ENCODE measurements at regions not wholly inside any gene's neighbourhood (a gene's known extent, or its start where the extent isn't known, plus 50 kb on each side); places are given as distances from the start of the nearest gene placed in this dataset.

DNA sequence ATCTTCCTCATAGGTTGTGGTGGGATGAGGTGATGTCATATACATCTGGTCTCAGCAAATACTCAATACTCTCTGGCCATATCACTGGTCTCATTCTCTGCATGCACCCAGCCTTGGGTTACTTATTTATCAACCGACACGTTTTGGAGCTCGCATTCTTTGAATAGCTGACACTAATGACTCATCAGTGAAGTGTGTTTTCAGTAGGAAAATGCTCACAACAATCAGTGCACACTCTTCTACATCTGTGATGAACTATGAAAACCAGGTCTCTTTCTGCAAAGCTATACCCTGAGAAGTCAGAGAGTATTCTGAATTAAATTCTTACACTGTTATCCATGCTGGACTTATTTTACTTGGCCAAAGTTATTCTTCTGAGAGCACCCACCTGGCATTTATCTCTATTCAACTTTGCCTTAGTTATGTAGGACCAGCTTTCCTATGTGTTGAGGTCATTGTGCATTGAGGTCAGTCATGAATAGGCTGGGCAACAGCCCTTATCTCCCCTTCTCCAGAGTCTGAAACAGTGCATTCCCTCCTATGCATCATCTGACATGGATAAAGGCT lies 58.7 kb upstream of the DHX15 start:
- Histone ChIP-seq H2AFZ (ENCODE audit: low read depth) (no peak overlapping the region), H3K4me3 (ENCODE audit: low read depth in 2 of 2, low read length in 1 of 2) (no peak overlapping the region), H3K4me1 (ENCODE audit: control insufficient read depth in 1 of 2, insufficient read depth in 2 of 2, low read depth in 1 of 2, low read length in 1 of 2) (no peaks in the 10 kb centered on the region; a peak in 1 of 4 replicates), H3K27ac (ENCODE audit: low read depth in 2 of 2, low read length in 1 of 2) (no peak overlapping the region), H3K79me2 (ENCODE audit: insufficient read depth) (no peaks in the 10 kb centered on the region), H3K9me2 (no peaks in the 10 kb centered on the region), H3K4me2 (no peak overlapping the region), H3F3A (replicated peaks; ENCODE audit: insufficient read depth) (no peaks in the 10 kb centered on the region), H3K27me3 (ENCODE audit: insufficient read depth) (peaks cover 9% of the 10 kb centered on the region; the same call in 1 of the 2 replicates), H3K9me3 (no peaks in the 10 kb centered on the region), H3K36me3 (replicated peaks in 1 of 2; ENCODE audit: control insufficient read depth in 1 of 2, insufficient read depth in 2 of 2, low read length in 1 of 2) (no peaks in the 10 kb centered on the region), H4K20me1 (ENCODE audit: insufficient read depth) (no peaks in the 10 kb centered on the region), H3K9ac (no peak overlapping the region)
- DNase-seq = no peak
- 46% methylated on average over 3 of the region's 3 CpGs for WGBS (ENCODE audit: low lambda C conversion rate)
- CTCF ChIA-PET = no interaction called here
- POLR2A ChIA-PET = no interaction called here
- TF ChIP-seq JUND (IDR thresholded peaks at IDR 0.05) = no peak
- TF ChIP-seq, protein P1, sequence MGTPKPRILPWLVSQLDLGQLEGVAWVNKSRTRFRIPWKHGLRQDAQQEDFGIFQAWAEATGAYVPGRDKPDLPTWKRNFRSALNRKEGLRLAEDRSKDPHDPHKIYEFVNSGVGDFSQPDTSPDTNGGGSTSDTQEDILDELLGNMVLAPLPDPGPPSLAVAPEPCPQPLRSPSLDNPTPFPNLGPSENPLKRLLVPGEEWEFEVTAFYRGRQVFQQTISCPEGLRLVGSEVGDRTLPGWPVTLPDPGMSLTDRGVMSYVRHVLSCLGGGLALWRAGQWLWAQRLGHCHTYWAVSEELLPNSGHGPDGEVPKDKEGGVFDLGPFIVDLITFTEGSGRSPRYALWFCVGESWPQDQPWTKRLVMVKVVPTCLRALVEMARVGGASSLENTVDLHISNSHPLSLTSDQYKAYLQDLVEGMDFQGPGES (IDR thresholded peaks at IDR 0.05; ENCODE audit: low read depth, low read length) = no peak
- no peak for TF ChIP-seq ELF1 (IDR thresholded peaks at IDR 0.05)
- peak; percentile 10; the same call in 1 of the 2 replicates for TF ChIP-seq FOSL2 (IDR thresholded peaks at IDR 0.05; ENCODE audit: borderline replicate concordance, low read depth)
- no peak for TF ChIP-seq FOXM1 (IDR thresholded peaks at IDR 0.05; ENCODE audit: low read depth)
- 0 out of 2 replicates have a peak, but pooled peaks have one; percentile 28 for TF ChIP-seq TEAD4 (IDR thresholded peaks at IDR 0.05; ENCODE audit: borderline replicate concordance, insufficient read depth)
- TF ChIP-seq RXRA (IDR thresholded peaks at IDR 0.05; ENCODE audit: borderline replicate concordance, low read depth) = no peak
- no peak for TF ChIP-seq POLR2AphosphoS5 (IDR thresholded peaks at IDR 0.05; ENCODE audit: low read depth, low read length)

DNA sequence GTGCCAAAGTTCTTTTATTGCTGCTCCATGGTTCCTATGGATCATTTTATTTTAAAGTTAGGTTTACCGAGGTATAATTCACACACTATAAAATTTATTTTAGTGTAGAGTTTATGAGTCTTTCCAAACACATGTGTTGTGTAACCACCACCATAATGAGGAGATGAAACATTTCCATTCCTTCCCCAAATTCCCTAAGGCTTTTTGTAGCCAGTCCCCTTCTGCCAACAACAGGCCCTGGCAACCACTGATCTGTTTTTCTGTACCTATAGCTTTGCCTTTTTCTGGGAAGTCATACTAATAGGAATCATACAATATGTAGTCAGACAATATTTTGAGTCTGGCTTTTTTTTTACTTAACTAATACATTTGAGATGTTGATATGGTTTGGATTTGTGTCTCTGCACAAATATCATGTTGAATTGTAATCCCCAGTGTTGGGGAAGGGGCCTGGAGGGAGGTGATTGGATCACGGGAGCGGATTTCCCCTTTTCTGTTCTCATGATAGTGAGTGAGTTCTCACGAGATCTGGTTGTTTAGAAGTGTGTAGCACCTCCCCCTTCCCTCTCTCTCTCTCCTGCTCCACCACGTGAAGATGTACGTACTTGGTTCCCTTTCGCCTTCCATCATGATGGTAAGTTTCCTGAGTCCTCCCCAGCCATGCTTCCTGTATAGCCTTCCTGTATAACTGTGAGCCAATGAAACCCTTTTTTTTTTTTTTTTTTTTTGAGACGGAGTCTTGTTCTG lies 59.6 kb upstream of the DHX15 start:
- ChIA-PET CTCF (no interaction called here), POLR2A (interaction anchor here (0.6 kb wide), 1 partner anchor 22 kb away, joined by 3 read pairs; no protein-coding TSS in a partner anchor)
- DNase-seq = no peak
- H3K9me3 ChIP-seq = no peaks in the 10 kb centered on the region
- H3K9ac ChIP-seq = no peak overlapping the region
- H3K27ac ChIP-seq (ENCODE audit: low read depth in 2 of 2, low read length in 1 of 2) = no peak overlapping the region
- H3K79me2 ChIP-seq (ENCODE audit: insufficient read depth) = no peaks in the 10 kb centered on the region
- no peaks in the 10 kb centered on the region for H4K20me1 ChIP-seq (ENCODE audit: insufficient read depth)
- WGBS (ENCODE audit: low lambda C conversion rate) = 39% methylated on average over 8 of the region's 8 CpGs
- no peak overlapping the region for H3K4me3 ChIP-seq (ENCODE audit: low read depth in 2 of 2, low read length in 1 of 2)
- H3F3A ChIP-seq (replicated peaks; ENCODE audit: insufficient read depth) = no peaks in the 10 kb centered on the region
- no peaks in the 10 kb centered on the region; a peak in 1 of 4 replicates for H3K4me1 ChIP-seq (ENCODE audit: control insufficient read depth in 1 of 2, insufficient read depth in 2 of 2, low read depth in 1 of 2, low read length in 1 of 2)
- H3K27me3 ChIP-seq (ENCODE audit: insufficient read depth) = peaks cover 8% of the 10 kb centered on the region; the same call in 1 of the 2 replicates
- H3K36me3 ChIP-seq (replicated peaks in 1 of 2; ENCODE audit: control insufficient read depth in 1 of 2, insufficient read depth in 2 of 2, low read length in 1 of 2) = no peaks in the 10 kb centered on the region
- TF ChIP-seq, protein P1 (IDR thresholded peaks at IDR 0.05; ENCODE audit: low read depth, low read length) = no peak
- TF ChIP-seq SMC3 (IDR thresholded peaks at IDR 0.05; ENCODE audit: low read depth, low read length) (no peak), NRF1 (IDR thresholded peaks at IDR 0.05; ENCODE audit: low read depth, low read length) (no peak), RCOR1 (IDR thresholded peaks at IDR 0.05; ENCODE audit: low read length) (no peak), FOSL2 (IDR thresholded peaks at IDR 0.05; ENCODE audit: borderline replicate concordance, low read depth) (no peak), TEAD4 (IDR thresholded peaks at IDR 0.05; ENCODE audit: borderline replicate concordance, insufficient read depth) (no peak), EP300 (IDR thresholded peaks at IDR 0.05; ENCODE audit: borderline replicate concordance in 1 of 2, low read depth in 1 of 2, low read length in 1 of 2) (no peak), TAF1 (IDR thresholded peaks at IDR 0.05; ENCODE audit: borderline replicate concordance, low read depth, low read length) (no peak), RFX5 (IDR thresholded peaks at IDR 0.05; ENCODE audit: low read length) (no peak), TCF12 (IDR thresholded peaks at IDR 0.05) (no peak), MEF2A (IDR thresholded peaks at IDR 0.05; ENCODE audit: borderline replicate concordance, low read depth) (no peak), JUND (IDR thresholded peaks at IDR 0.05) (no peak), RAD21 (IDR thresholded peaks at IDR 0.05; ENCODE audit: low read length) (no peak), GATA2 (CRISPR knock-in tag; IDR thresholded peaks at IDR 0.05) (no peak), YY1 (IDR thresholded peaks at IDR 0.05; ENCODE audit: low read depth) (no peak), RXRA (IDR thresholded peaks at IDR 0.05; ENCODE audit: borderline replicate concordance, low read depth) (no peak), FOXM1 (IDR thresholded peaks at IDR 0.05; ENCODE audit: low read depth) (no peak)
- TF ChIP-seq, protein P2, sequence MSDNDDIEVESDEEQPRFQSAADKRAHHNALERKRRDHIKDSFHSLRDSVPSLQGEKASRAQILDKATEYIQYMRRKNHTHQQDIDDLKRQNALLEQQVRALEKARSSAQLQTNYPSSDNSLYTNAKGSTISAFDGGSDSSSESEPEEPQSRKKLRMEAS (IDR thresholded peaks at IDR 0.05; ENCODE audit: low read depth) = no peak
- TF ChIP-seq, protein P3, sequence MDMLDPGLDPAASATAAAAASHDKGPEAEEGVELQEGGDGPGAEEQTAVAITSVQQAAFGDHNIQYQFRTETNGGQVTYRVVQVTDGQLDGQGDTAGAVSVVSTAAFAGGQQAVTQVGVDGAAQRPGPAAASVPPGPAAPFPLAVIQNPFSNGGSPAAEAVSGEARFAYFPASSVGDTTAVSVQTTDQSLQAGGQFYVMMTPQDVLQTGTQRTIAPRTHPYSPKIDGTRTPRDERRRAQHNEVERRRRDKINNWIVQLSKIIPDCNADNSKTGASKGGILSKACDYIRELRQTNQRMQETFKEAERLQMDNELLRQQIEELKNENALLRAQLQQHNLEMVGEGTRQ (IDR thresholded peaks at IDR 0.05; ENCODE audit: borderline replicate concordance, low read depth, low read length) = no peak
- TF ChIP-seq, protein P4, sequence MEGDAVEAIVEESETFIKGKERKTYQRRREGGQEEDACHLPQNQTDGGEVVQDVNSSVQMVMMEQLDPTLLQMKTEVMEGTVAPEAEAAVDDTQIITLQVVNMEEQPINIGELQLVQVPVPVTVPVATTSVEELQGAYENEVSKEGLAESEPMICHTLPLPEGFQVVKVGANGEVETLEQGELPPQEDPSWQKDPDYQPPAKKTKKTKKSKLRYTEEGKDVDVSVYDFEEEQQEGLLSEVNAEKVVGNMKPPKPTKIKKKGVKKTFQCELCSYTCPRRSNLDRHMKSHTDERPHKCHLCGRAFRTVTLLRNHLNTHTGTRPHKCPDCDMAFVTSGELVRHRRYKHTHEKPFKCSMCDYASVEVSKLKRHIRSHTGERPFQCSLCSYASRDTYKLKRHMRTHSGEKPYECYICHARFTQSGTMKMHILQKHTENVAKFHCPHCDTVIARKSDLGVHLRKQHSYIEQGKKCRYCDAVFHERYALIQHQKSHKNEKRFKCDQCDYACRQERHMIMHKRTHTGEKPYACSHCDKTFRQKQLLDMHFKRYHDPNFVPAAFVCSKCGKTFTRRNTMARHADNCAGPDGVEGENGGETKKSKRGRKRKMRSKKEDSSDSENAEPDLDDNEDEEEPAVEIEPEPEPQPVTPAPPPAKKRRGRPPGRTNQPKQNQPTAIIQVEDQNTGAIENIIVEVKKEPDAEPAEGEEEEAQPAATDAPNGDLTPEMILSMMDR (IDR thresholded peaks at IDR 0.05) = no peak
- no peaks in the 10 kb centered on the region for H3K9me2 ChIP-seq
- no peak overlapping the region for H3K4me2 ChIP-seq
- no peak overlapping the region for H2AFZ ChIP-seq (ENCODE audit: low read depth)

Measured in SK-N-SH (cell line).